AG04449 (cell line): ENCODE measurements at regions not wholly inside any gene's neighbourhood (a gene's known extent, or its start where the extent isn't known, plus 50 kb on each side); places are given as distances from the start of the nearest gene placed in this dataset.

Source experiments
- CTCF ChIA-PET: fragments of 350-600 bp; formaldehyde crosslinking; extraction: SDS; loops from one replicate; lab custom pipeline; 2021; ENCODE audit warnings: antibody characterized with exemption; lab: Yijun Ruan, JAX
- POLR2A ChIA-PET: fragments of 400-600, 350-600 bp; formaldehyde crosslinking; extraction: SDS; loops from one replicate; lab custom pipeline; 2020; ENCODE audit warnings: antibody characterized with exemption, inconsistent platforms; lab: Yijun Ruan, JAX
- DNase-seq: peaks from one replicate; pipeline ENCODE4 v3.0.0-alpha.2; 2010; ENCODE audit warnings: low read depth, low spot score
- H3K4me3 ChIP-seq: 2 replicates; pipeline ENCODE4 v1.5.1; 2011; ENCODE audit warnings: low read depth, mild to moderate bottlenecking, control low read depth, low read length
- TF ChIP-seq, protein P1 (sequence below): IDR thresholded peaks from one replicate; pipeline ENCODE4 v1.5.1; 2011; ENCODE audit warnings: mild to moderate bottlenecking, moderate library complexity, low read length, control low read depth, inconsistent platforms; ENCODE audit not compliant: insufficient read depth; ENCODE audit errors: missing control alignments

GRCh38 chr9:89725271-89725670, 120.5 kb downstream of the GADD45G start:
- ChIA-PET CTCF (no interaction called here), POLR2A (no interaction called here)
- TF ChIP-seq, protein P1, sequence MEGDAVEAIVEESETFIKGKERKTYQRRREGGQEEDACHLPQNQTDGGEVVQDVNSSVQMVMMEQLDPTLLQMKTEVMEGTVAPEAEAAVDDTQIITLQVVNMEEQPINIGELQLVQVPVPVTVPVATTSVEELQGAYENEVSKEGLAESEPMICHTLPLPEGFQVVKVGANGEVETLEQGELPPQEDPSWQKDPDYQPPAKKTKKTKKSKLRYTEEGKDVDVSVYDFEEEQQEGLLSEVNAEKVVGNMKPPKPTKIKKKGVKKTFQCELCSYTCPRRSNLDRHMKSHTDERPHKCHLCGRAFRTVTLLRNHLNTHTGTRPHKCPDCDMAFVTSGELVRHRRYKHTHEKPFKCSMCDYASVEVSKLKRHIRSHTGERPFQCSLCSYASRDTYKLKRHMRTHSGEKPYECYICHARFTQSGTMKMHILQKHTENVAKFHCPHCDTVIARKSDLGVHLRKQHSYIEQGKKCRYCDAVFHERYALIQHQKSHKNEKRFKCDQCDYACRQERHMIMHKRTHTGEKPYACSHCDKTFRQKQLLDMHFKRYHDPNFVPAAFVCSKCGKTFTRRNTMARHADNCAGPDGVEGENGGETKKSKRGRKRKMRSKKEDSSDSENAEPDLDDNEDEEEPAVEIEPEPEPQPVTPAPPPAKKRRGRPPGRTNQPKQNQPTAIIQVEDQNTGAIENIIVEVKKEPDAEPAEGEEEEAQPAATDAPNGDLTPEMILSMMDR, result no peak
- no peak for DNase-seq
- H3K4me3 ChIP-seq, result no peak overlapping the region

GRCh38 chr9:89729954-89730530, 125.2 kb downstream of the GADD45G start:
- TF ChIP-seq, protein P1, result no peak
- CTCF ChIA-PET, result no interaction called here
- no peak for DNase-seq
- no peak overlapping the region for H3K4me3 ChIP-seq
- POLR2A ChIA-PET, result no interaction called here

DNA sequence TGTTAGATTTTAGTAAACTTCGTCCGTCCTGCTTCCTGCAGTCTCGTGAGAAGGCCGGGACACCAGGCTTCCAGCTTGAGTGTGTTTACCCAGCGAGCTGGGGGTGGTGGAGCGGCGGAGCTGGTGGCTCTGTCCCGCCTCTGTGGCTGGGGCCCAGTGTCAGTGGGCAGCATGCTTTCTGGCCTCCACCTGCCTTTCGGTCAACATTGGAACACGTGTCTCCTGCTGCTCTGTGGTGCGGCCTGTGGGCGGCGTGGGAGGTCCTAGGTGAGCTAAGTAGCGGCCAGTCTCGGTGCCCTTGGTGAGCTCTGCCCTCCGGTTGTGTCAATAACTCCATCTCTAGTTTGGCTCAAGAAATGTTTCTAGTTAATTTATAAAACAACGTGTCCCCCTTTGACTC, 125.9 kb downstream of the GADD45G start:
- no peak for DNase-seq
- no peak overlapping the region for H3K4me3 ChIP-seq
- ChIA-PET CTCF (no interaction called here), POLR2A (no interaction called here)
- TF ChIP-seq, protein P1, result no peak

DNA sequence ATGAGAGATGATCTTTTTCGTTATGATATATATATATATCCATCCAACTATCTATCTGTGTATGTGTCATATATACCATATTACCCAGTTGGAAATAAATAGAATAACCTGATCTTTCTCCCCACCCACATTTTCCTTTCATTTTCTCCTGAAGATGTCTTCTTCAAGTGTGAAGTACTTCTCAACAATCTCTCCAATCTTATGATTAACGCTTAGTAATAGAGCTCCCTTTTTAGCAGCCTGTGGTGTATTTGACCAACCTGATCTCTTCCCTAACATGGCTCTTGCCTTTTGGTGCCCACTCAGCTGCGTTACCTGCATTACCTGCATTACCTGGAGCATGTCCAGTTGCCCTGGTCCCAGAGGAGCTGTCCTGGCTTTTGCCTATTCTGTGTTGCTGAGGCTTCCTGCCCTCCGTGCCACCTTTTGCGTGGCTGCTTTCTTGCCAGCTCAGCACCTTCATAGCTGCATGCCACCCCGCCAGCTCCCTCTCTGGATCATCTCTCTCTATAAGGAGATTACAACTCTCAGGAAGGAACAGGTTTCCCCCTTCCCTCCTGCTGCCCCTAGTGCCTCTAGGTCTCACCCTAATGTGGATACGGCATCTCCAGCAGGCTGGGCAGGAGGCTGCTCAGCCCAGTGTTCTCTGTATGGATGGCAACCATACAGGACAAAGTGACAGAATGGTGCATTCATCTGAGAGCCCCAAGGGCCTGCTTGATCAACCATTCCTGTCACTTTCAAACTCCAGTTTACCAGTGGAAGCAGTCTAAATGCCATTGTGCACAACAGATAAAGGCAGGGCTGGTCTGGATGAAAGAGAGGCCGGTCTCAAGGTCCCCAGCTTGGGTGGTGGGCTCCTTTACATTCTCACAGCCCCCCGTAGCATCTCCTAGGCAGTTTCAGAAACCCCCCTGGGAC, 126.7 kb downstream of the GADD45G start:
- POLR2A ChIA-PET, result no interaction called here
- H3K4me3 ChIP-seq, result no peak overlapping the region
- no peak for DNase-seq
- TF ChIP-seq, protein P1, result no peak
- CTCF ChIA-PET, result no interaction called here

GRCh38 chr9:89732295-89732938, 127.6 kb downstream of the GADD45G start:
- TF ChIP-seq, protein P1, result no peak
- DNase-seq, result no peak
- ChIA-PET CTCF (no interaction called here), POLR2A (no interaction called here)
- H3K4me3 ChIP-seq, result no peak overlapping the region

- TF ChIP-seq, protein P1, result no peak
- CTCF ChIA-PET, result no interaction called here
- DNase-seq, result no peak
- POLR2A ChIA-PET, result no interaction called here
- no peak overlapping the region for H3K4me3 ChIP-seq
Measured at GRCh38 chr9:89732939-89733324, 128.1 kb downstream of the GADD45G start.
